Tibial artery (tissue), 4 donors: ENCODE measurements at regions not wholly inside any gene's neighbourhood (a gene's known extent, or its start where the extent isn't known, plus 50 kb on each side); places are given as distances from the start of the nearest gene placed in this dataset.

ENCODE experiments used
- DNase-seq, 2 donors: peaks; one replicate each; pipeline ENCODE4 v3.0.0-alpha.2; 2019
- H3K27ac ChIP-seq, 2 donors: fragments of 200-600 bp; sonication (generic) in 1 of 2; 1 replicate in 1 of 2; 2 replicates in 1 of 2; pipeline ENCODE4 v1.5.1; 2018 to 2019; ENCODE audit warnings: mild to moderate bottlenecking in 1 of 2
- H3K27me3 ChIP-seq, 2 donors: fragments of 200-600 bp; sonication (generic) in 1 of 2; one replicate each; pipeline versions ENCODE4 v1.5.1 to v1.6.0; 2016 to 2019
- H3K36me3 ChIP-seq, 3 donors: fragments of 200-600 bp; sonication (generic) in 2 of 3; one replicate each; pipeline ENCODE4 v1.5.1; 2016 to 2019; ENCODE audit warnings: mild to moderate bottlenecking in 2 of 3
- H3K4me1 ChIP-seq, 4 donors: fragments of 200-600 bp; sonication (generic) in 2 of 4; 1 replicate in 3 of 4; 2 replicates in 1 of 4; pipeline ENCODE4 v1.5.1; 2016 to 2019
- H3K4me3 ChIP-seq, 2 donors: fragments of 200-600 bp; sonication (generic) in 1 of 2; 1 replicate in 1 of 2; 2 replicates in 1 of 2; pipeline ENCODE4 v1.5.1; 2018 to 2019; ENCODE audit warnings: mild to moderate bottlenecking in 2 of 2
- H3K9me3 ChIP-seq, 3 donors: fragments of 200-600 bp; sonication (generic) in 1 of 3; one replicate each; pipeline ENCODE4 v1.5.1; 2016 to 2019
- CTCF ChIP-seq, 2 experiments: fragments of 200-600 bp in 1 of 2; fragments of 450-650 bp in 1 of 2; IDR thresholded peaks; one replicate each; pipeline ENCODE4 v1.5.1; 2017 to 2019; ENCODE audit warnings: antibody characterized with exemption in 2 of 2, mild to moderate bottlenecking in 1 of 2, moderate library complexity in 1 of 2
- intact Hi-C: fragments of 100-400 bp; cut with DNase I; formaldehyde crosslinking; loops from one replicate; pipeline ENCODE4 v1.15.0; 2023; ENCODE audit warnings: low total_unique reads

DNA sequence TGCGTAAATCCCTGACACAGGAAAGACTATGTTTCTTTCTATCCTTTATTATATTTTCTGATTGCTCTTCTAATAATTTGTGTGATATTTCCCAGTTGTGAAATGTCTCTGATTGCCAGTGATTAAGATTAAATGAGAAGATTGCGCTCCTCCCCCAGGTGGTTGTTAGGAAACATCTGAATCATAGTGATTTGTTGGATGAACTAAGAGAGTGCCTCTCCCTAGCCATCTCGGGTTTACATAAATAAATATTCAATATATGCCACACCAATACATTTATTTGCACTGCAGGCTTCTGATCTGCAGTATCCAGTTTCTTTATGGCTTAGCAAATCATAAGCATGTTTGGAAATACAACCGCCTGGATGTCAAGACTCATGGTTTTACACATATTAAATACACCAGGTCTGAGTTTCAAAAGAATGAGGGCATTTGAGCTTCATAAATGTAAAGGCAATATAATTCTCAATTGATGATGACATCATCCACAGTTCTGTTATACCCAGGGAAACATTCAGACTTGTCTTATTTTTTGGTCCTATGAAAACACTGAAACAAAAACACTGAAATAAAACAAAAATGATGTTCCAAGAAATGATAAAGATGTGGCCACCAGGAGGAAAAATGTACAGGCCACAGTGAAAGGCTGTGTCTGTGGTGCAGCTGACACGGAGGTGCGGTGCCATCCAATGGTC, 826.7 kb upstream of the ACVR2A start:
- DNase-seq, result no peak
- TF ChIP-seq CTCF (IDR thresholded peaks at IDR 0.05), result no peak
- intact Hi-C loops, result no loop called here

DNA sequence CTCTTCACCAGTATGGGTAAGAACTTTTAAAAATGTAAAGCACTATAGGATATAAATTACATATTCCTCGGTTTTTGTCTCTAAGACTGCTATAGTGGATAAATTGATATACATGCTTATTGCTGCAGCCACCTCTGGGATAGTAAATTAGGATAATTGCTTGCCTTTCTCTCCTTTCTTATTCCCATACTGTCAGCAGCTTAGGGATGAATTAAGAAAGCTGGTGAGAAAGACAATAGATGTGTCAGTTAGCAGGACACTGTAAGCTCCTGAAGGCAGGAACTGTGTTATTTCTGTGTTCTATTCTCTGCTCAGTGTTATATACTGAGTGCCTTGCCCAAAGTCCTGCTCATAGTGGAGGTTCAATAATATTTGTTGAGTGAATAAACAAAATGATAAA, 828.6 kb upstream of the ACVR2A start:
- H3K9me3 ChIP-seq, result no peaks in the 10 kb centered on the region

More for the DNA sequence above, 826.7 kb upstream of the ACVR2A start:
- Histone ChIP-seq H3K27me3 (no peaks in the 10 kb centered on the region), H3K27ac (no peak overlapping the region), H3K4me3 (no peak overlapping the region), H3K9me3 (peaks cover 0 to 6% (median 0%) of the 10 kb centered on the region in 3 donors), H3K36me3 (no peaks in the 10 kb centered on the region), H3K4me1 (no peaks in the 10 kb centered on the region)

DNA sequence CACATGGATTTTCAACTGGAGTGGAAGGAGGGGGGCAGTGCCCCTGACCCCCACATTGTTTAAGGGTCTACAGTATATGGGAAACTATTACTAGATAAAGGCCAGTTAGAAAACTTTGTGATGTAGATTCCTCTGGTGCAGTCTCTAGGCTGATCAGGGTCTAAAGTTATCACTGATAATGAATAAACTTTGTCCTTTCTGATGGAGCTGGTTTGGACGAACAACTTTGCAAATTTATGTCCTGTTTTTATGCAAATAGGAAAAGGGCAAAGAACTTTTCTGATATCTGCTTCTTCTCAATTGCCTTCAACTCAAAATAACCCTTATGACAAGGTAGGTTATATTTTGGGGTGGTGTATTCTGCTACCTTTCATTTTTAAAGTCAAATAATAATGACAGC, 829.2 kb upstream of the ACVR2A start:
- Histone ChIP-seq H3K36me3 (no peaks in the 10 kb centered on the region), H3K4me1 (no peaks in the 10 kb centered on the region), H3K27me3 (no peaks in the 10 kb centered on the region), H3K9me3 (no peaks in the 10 kb centered on the region), H3K27ac (no peak overlapping the region), H3K4me3 (no peak overlapping the region)
- intact Hi-C loops, result no loop called here
- no peak for TF ChIP-seq CTCF (IDR thresholded peaks at IDR 0.05)
- no peak for DNase-seq

More for the DNA sequence above, 828.6 kb upstream of the ACVR2A start:
- Histone ChIP-seq H3K4me1 (no peaks in the 10 kb centered on the region), H3K27me3 (no peaks in the 10 kb centered on the region), H3K4me3 (no peak overlapping the region), H3K27ac (no peak overlapping the region), H3K36me3 (no peaks in the 10 kb centered on the region)
- intact Hi-C loops, result no loop called here
- TF ChIP-seq CTCF (IDR thresholded peaks at IDR 0.05), result no peak
- no peak for DNase-seq

DNA sequence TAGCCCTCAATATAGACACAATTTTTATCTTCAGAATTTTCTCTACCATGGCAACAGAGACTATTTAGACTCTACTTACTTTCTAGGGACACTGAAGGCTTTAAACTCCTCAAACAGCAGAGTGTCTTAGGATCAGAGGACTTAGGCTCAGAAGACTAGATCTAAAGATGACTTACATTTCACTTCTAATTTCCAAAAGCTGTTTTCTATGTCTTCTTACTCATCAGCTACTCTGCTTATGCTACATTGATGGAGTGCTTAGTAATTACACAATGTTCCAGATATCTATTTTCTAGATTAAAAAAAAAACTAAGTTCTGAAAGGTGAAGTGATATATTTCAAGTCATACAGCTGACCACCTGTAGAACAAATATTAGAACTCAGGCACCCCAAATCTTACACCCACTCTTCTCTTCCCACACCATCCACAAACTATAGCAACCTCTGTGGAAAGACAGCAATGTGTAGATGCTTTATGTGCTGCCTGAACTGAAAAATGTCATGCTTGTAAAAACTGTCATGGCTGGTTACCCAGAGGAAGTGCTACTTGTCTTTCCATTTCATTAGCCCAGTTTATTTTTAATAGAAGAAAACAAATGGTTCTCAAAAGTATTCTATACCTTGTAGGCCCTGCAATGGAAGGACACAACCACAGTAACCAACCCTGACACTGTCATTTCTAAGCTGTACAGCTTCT, 831.0 kb upstream of the ACVR2A start:
- no peaks in the 10 kb centered on the region for H3K27me3 ChIP-seq
- no peaks in the 10 kb centered on the region for H3K9me3 ChIP-seq
- no peaks in the 10 kb centered on the region for H3K36me3 ChIP-seq
- intact Hi-C loops, result no loop called here
- no peak overlapping the region for H3K27ac ChIP-seq
- no peak for TF ChIP-seq CTCF (IDR thresholded peaks at IDR 0.05)
- no peak for DNase-seq
- H3K4me3 ChIP-seq, result no peak overlapping the region
- no peaks in the 10 kb centered on the region for H3K4me1 ChIP-seq

DNA sequence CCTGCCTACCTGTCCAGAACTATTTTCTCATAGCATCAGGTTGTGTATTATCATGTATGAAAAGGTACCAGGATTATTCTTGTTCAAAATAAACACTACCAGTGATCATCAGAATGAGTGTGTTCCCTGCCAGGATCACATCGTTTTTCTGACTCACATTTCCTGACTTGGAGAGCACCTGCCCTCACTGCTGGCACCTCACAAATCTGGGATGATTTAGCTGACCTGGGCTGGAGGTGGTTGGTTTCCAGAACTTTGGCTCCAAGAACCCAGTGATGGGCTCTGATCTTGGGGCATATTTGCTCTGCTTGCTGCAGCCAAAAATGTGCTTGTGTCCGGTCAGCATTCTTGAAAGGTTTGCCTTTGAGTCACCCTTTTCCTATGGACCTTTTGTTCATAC, 836.3 kb upstream of the ACVR2A start:
- no peaks in the 10 kb centered on the region for H3K4me1 ChIP-seq
- no peaks in the 10 kb centered on the region for H3K36me3 ChIP-seq
- TF ChIP-seq CTCF (IDR thresholded peaks at IDR 0.05), result no peak
- H3K4me3 ChIP-seq, result no peak overlapping the region
- no peaks in the 10 kb centered on the region for H3K27me3 ChIP-seq
- H3K27ac ChIP-seq, result no peak overlapping the region
- intact Hi-C loops, result no loop called here
- no peak for DNase-seq
- H3K9me3 ChIP-seq, result no peaks in the 10 kb centered on the region
